ENCODE measurements at regions not wholly inside any gene's neighbourhood (a gene's known extent, or its start where the extent isn't known, plus 50 kb on each side); places are given as distances from the start of the nearest gene placed in this dataset.

DNA sequence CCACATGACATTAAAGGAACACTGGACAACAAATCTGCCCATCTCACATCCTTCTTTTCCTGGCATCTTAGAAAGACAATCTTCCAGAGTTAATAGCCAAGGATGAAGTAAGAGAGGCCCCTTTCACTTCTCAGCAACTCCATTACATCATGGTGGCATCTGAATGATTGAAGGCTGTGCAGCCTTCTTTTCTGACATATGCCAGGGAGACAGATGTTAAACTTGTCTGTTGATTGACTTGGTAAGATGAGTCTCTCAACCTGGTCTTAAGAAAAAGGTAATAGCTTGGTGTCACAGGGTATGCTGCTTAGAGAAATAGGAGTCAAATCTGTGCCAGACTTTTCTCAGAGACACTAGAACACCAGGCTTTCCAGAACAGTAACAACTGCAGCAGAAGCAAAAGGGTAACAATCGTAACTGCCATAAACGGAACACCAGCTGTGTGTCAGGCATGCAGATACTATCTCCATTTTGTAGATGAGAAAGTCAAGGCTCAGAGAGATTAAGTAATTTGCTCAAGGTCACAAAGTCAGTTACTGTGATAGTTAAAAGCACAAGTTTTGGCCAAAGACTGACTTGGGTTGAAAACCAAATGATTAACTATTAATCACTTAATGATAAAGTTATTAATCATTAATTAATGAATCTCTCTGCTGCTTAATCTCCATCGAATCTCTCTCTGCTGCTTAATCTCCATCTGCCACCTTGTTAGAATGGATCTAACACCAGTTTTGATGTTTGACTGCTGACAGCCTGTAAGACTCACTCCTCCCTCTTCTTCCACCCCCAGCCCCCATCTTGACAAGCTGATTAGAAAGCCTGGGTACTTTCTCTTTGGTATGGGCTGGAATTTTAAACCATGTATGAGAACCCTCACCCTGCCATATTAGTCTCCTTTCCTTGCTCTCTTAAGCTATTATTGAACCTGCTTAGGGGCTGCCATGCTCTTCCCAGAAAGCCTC is 353.5 kb downstream of the ENC1 start:
- H3K27ac ChIP-seq, result no peak overlapping the region

GRCh38 chr5:74285675-74286280 is 354.8 kb downstream of the ENC1 start:
- TF ChIP-seq EP300 (IDR thresholded peaks at IDR 0.05), result no peak
- no peak for TF ChIP-seq CTCF (IDR thresholded peaks at IDR 0.05)
- no peak for TF ChIP-seq POLR2A (IDR thresholded peaks at IDR 0.05)
- Histone ChIP-seq H3K36me3 (no peaks in the 10 kb centered on the region), H3K27ac (no peak overlapping the region), H3K9me3 (no peaks in the 10 kb centered on the region), H3K4me1 (ENCODE audit: insufficient read depth) (peaks cover 12% of the 10 kb centered on the region), H3K27me3 (no peaks in the 10 kb centered on the region), H3K4me3 (no peak overlapping the region)
- no peak for DNase-seq
- intact Hi-C loops (cut with DNase I), result loop anchor here in 1 of 4 donors (10.0 kb wide), 1 partner anchor 241 kb away; no protein-coding TSS in a partner anchor
- 51 to 55% (median 53%) methylated on average over 5 of the region's 5 CpGs for WGBS, 3 donors

More for the DNA sequence above, 353.5 kb downstream of the ENC1 start:
- H3K27me3 ChIP-seq, result no peaks in the 10 kb centered on the region
- H3K9me3 ChIP-seq, result no peaks in the 10 kb centered on the region
- 67 to 79% (median 69%) methylated on average over 3 of the region's 3 CpGs for WGBS, 3 donors
- TF ChIP-seq CTCF (IDR thresholded peaks at IDR 0.05), result no peak
- TF ChIP-seq EP300 (IDR thresholded peaks at IDR 0.05), result no peak
- TF ChIP-seq POLR2A (IDR thresholded peaks at IDR 0.05), result no peak
- H3K36me3 ChIP-seq, result no peaks in the 10 kb centered on the region
- H3K4me3 ChIP-seq, result no peak overlapping the region
- no peak for DNase-seq
- intact Hi-C loops (cut with DNase I), result loop anchor here in 1 of 4 donors (10.0 kb wide), 1 partner anchor 242 kb away; no protein-coding TSS in a partner anchor
- H3K4me1 ChIP-seq (ENCODE audit: insufficient read depth), result peaks cover 12% of the 10 kb centered on the region

- Histone ChIP-seq H3K27ac (no peak overlapping the region), H3K27me3 (no peaks in the 10 kb centered on the region), H3K36me3 (no peaks in the 10 kb centered on the region), H3K9me3 (no peaks in the 10 kb centered on the region), H3K4me1 (ENCODE audit: insufficient read depth) (peaks cover 3% of the 10 kb centered on the region), H3K4me3 (no peak overlapping the region)
- WGBS, 3 donors, result 80 to 95% (median 93%) methylated on average over 5 of the region's 5 CpGs
- TF ChIP-seq CTCF (IDR thresholded peaks at IDR 0.05) (no peak), EP300 (IDR thresholded peaks at IDR 0.05) (no peak), POLR2A (IDR thresholded peaks at IDR 0.05) (no peak)
- no peak for DNase-seq
- intact Hi-C loops (cut with DNase I), result loop anchor here in 1 of 4 donors (10.0 kb wide), 1 partner anchor 238 kb away; no protein-coding TSS in a partner anchor
Measured at GRCh38 chr5:74282490-74282889, 358.0 kb downstream of the ENC1 start.

- H3K4me3 ChIP-seq, result no peak overlapping the region
- intact Hi-C loops (cut with DNase I), result loop anchor here in 1 of 4 donors (10.0 kb wide), 1 partner anchor 236 kb away; no protein-coding TSS in a partner anchor
- H3K4me1 ChIP-seq (ENCODE audit: insufficient read depth), result peaks cover 3% of the 10 kb centered on the region
- no peaks in the 10 kb centered on the region for H3K9me3 ChIP-seq
- H3K36me3 ChIP-seq, result no peaks in the 10 kb centered on the region
- 89 to 94% (median 93%) methylated on average over 6 of the region's 6 CpGs for WGBS, 3 donors
- TF ChIP-seq CTCF (IDR thresholded peaks at IDR 0.05) (no peak), EP300 (IDR thresholded peaks at IDR 0.05) (no peak), POLR2A (IDR thresholded peaks at IDR 0.05) (no peak)
- DNase-seq, result no peak
- no peak overlapping the region for H3K27ac ChIP-seq
- no peaks in the 10 kb centered on the region for H3K27me3 ChIP-seq
Measured at GRCh38 chr5:74281166-74281565, 359.4 kb downstream of the ENC1 start.

Data from ovary (tissue), 7 donors.